HEK293 (cell line): ENCODE measurements at regions not wholly inside any gene's neighbourhood (a gene's known extent, or its start where the extent isn't known, plus 50 kb on each side); places are given as distances from the start of the nearest gene placed in this dataset.

Experiments used
- CTCF ChIA-PET: fragments of 350-600 bp; formaldehyde crosslinking; extraction: SDS; loops from one replicate; lab custom pipeline; 2021; ENCODE audit warnings: antibody characterized with exemption; lab: Yijun Ruan, JAX
- POLR2A ChIA-PET: fragments of 300-600 bp; formaldehyde crosslinking; extraction: SDS; loops from one replicate; lab custom pipeline; 2020; ENCODE audit warnings: antibody characterized with exemption, inconsistent platforms; lab: Yijun Ruan, JAX
- H3K27ac ChIP-seq: fragments of 200-500 bp; sonication (Bioruptor generic); 2 replicates; pipeline ENCODE4 v1.5.1; 2014; ENCODE audit warnings: low read depth, low read length, control low read depth, inconsistent platforms; ENCODE audit errors: extremely low read depth
- H3K36me3 ChIP-seq, 2 experiments: fragments of 200-500 bp in 1 of 2; sonication (Bioruptor generic) in 1 of 2; 1 replicate in 1 of 2; 2 replicates in 1 of 2; pipeline ENCODE4 v1.5.1; 2014 to 2017; ENCODE audit warnings: inconsistent platforms in 2 of 2, low read length in 2 of 2; ENCODE audit not compliant: control insufficient read depth in 2 of 2, insufficient read depth in 1 of 2
- H3K4me1 ChIP-seq: fragments of 200-500 bp; sonication (Bioruptor generic); 2 replicates; pipeline ENCODE4 v1.5.1; 2014; ENCODE audit warnings: mild to moderate bottlenecking, low read length, inconsistent platforms; ENCODE audit not compliant: control insufficient read depth, insufficient read depth
- H3K4me3 ChIP-seq: 2 replicates; pipeline ENCODE4 v1.5.1; 2011; ENCODE audit warnings: low read depth, mild to moderate bottlenecking, control low read depth, low read length, moderate library complexity
- H3K9me3 ChIP-seq: fragments of 200-500 bp; sonication (Bioruptor generic); 2 replicates; pipeline ENCODE4 v1.5.1; 2014; ENCODE audit warnings: low read depth, low read length, inconsistent platforms; ENCODE audit not compliant: control insufficient read depth, insufficient read depth
- FEZF1 ChIP-seq: fragments of 450-650 bp; formaldehyde crosslinking; IDR thresholded peaks from 2 replicates; pipeline ENCODE4 v1.5.1; 2016; ENCODE audit warnings: missing biosample characterization, missing genetic modification characterization
- GLI4 ChIP-seq: fragments of 450-650 bp; formaldehyde crosslinking; IDR thresholded peaks from 2 replicates; pipeline ENCODE4 v1.5.1; 2016; ENCODE audit warnings: missing biosample characterization, missing genetic modification characterization
- SP2 ChIP-seq: fragments of 450-650 bp; formaldehyde crosslinking; IDR thresholded peaks from 2 replicates; pipeline ENCODE4 v1.5.1; 2016; ENCODE audit warnings: missing biosample characterization, missing genetic modification characterization
- TCF7L2 ChIP-seq: IDR thresholded peaks from 2 replicates; pipeline ENCODE4 v1.6.1; 2011; ENCODE audit warnings: low read depth, mild to moderate bottlenecking, inconsistent platforms, low read length, moderate library complexity, borderline replicate concordance
- TRIM28 ChIP-seq: IDR thresholded peaks from 2 replicates; pipeline ENCODE4 v1.6.1; 2011; ENCODE audit warnings: low read length, control low read depth, borderline replicate concordance
- ZFP3 ChIP-seq: fragments of 450-650 bp; formaldehyde crosslinking; IDR thresholded peaks from 2 replicates; pipeline ENCODE4 v1.5.1; 2016; ENCODE audit warnings: low read depth, missing biosample characterization, missing genetic modification characterization
- ZFP37 ChIP-seq: fragments of 450-650 bp; formaldehyde crosslinking; IDR thresholded peaks from 2 replicates; pipeline ENCODE4 v1.5.1; 2016; ENCODE audit warnings: missing biosample characterization, missing genetic modification characterization
- ZNF146 ChIP-seq: fragments of 450-650 bp; formaldehyde crosslinking; IDR thresholded peaks from 2 replicates; pipeline ENCODE4 v1.5.1; 2016; ENCODE audit warnings: missing biosample characterization, missing genetic modification characterization
- ZNF16 ChIP-seq: fragments of 450-650 bp; formaldehyde crosslinking; IDR thresholded peaks from 2 replicates; pipeline ENCODE4 v1.5.1; 2016; ENCODE audit warnings: low read depth, missing biosample characterization, missing genetic modification characterization
- ZNF214 ChIP-seq: fragments of 450-650 bp; formaldehyde crosslinking; IDR thresholded peaks from 2 replicates; pipeline ENCODE4 v1.5.1; 2017; ENCODE audit warnings: missing biosample characterization, mild to moderate bottlenecking, missing genetic modification characterization, borderline replicate concordance
- ZNF350 ChIP-seq: fragments of 450-650 bp; formaldehyde crosslinking; IDR thresholded peaks from 2 replicates; pipeline ENCODE4 v1.5.0; 2017; ENCODE audit warnings: missing biosample characterization, mild to moderate bottlenecking, missing genetic modification characterization
- ZNF404 ChIP-seq: fragments of 450-650 bp; formaldehyde crosslinking; IDR thresholded peaks from 2 replicates; pipeline ENCODE4 v1.5.1; 2017; ENCODE audit warnings: missing biosample characterization, missing genetic modification characterization
- ZNF514 ChIP-seq: fragments of 450-650 bp; formaldehyde crosslinking; IDR thresholded peaks from 2 replicates; pipeline ENCODE4 v1.5.1; 2016; ENCODE audit warnings: missing biosample characterization, missing genetic modification characterization
- ZNF548 ChIP-seq: fragments of 450-650 bp; formaldehyde crosslinking; IDR thresholded peaks from 2 replicates; pipeline ENCODE4 v1.5.1; 2016; ENCODE audit warnings: missing biosample characterization, missing genetic modification characterization
- ZNF555 ChIP-seq: fragments of 450-650 bp; formaldehyde crosslinking; conservative IDR thresholded peaks from 2 replicates; pipeline ENCODE4 v1.5.1; 2017; ENCODE audit warnings: missing biosample characterization, mild to moderate bottlenecking, missing genetic modification characterization, inconsistent platforms
- ZNF571 ChIP-seq: fragments of 450-650 bp; formaldehyde crosslinking; IDR thresholded peaks from 2 replicates; pipeline ENCODE4 v1.5.0; 2017; ENCODE audit warnings: missing biosample characterization, missing genetic modification characterization
- ZNF610 ChIP-seq: fragments of 450-650 bp; formaldehyde crosslinking; IDR thresholded peaks from 2 replicates; pipeline ENCODE4 v1.5.1; 2016; ENCODE audit warnings: missing biosample characterization, missing genetic modification characterization, borderline replicate concordance
- ZNF645 ChIP-seq: fragments of 450-650 bp; formaldehyde crosslinking; IDR thresholded peaks from 2 replicates; pipeline ENCODE4; 2016; ENCODE audit warnings: missing biosample characterization, missing genetic modification characterization
- ZNF654 ChIP-seq: fragments of 450-650 bp; formaldehyde crosslinking; IDR thresholded peaks from 2 replicates; pipeline ENCODE4 v1.5.1; 2016; ENCODE audit warnings: low read depth, missing biosample characterization, missing genetic modification characterization
- ZNF791 ChIP-seq: fragments of 450-650 bp; formaldehyde crosslinking; IDR thresholded peaks from 2 replicates; pipeline ENCODE4 v1.5.1; 2016; ENCODE audit warnings: missing biosample characterization, missing genetic modification characterization
- ZSCAN30 ChIP-seq: fragments of 450-650 bp; IDR thresholded peaks from 2 replicates; pipeline ENCODE4 v1.5.1; 2018; ENCODE audit warnings: missing biosample characterization, mild to moderate bottlenecking, missing genetic modification characterization, moderate library complexity
- ZXDB ChIP-seq: fragments of 450-650 bp; formaldehyde crosslinking; IDR thresholded peaks from 2 replicates; pipeline ENCODE4 v1.5.1; 2016; ENCODE audit warnings: missing biosample characterization, missing genetic modification characterization
- TF ChIP-seq, protein P1 (sequence below): fragments of 450-650 bp; formaldehyde crosslinking; IDR thresholded peaks from 2 replicates; pipeline ENCODE4 v1.5.1; 2017; ENCODE audit warnings: missing biosample characterization, mild to moderate bottlenecking, missing genetic modification characterization, moderate library complexity
- TF ChIP-seq, protein P2 (sequence below): fragments of 450-650 bp; formaldehyde crosslinking; IDR thresholded peaks from 2 replicates; pipeline ENCODE4 v1.5.1; 2016; ENCODE audit warnings: missing biosample characterization, missing genetic modification characterization
- TF ChIP-seq, protein P3 (sequence below): fragments of 450-650 bp; formaldehyde crosslinking; IDR thresholded peaks from 2 replicates; pipeline ENCODE4 v1.5.1; 2016; ENCODE audit warnings: missing biosample characterization, missing genetic modification characterization
- TF ChIP-seq, protein P4 (sequence below): fragments of 450-650 bp; formaldehyde crosslinking; IDR thresholded peaks from 2 replicates; pipeline ENCODE4 v1.5.1; 2016; ENCODE audit warnings: missing biosample characterization, missing genetic modification characterization
- TF ChIP-seq, protein P5 (sequence below): fragments of 450-650 bp; formaldehyde crosslinking; IDR thresholded peaks from 2 replicates; pipeline ENCODE4 v1.5.1; 2016; ENCODE audit warnings: missing biosample characterization, missing genetic modification characterization
- TF ChIP-seq, protein P6 (sequence below): fragments of 450-650 bp; formaldehyde crosslinking; IDR thresholded peaks from 2 replicates; pipeline ENCODE4 v1.5.1; 2017; ENCODE audit warnings: missing biosample characterization, missing genetic modification characterization

DNA sequence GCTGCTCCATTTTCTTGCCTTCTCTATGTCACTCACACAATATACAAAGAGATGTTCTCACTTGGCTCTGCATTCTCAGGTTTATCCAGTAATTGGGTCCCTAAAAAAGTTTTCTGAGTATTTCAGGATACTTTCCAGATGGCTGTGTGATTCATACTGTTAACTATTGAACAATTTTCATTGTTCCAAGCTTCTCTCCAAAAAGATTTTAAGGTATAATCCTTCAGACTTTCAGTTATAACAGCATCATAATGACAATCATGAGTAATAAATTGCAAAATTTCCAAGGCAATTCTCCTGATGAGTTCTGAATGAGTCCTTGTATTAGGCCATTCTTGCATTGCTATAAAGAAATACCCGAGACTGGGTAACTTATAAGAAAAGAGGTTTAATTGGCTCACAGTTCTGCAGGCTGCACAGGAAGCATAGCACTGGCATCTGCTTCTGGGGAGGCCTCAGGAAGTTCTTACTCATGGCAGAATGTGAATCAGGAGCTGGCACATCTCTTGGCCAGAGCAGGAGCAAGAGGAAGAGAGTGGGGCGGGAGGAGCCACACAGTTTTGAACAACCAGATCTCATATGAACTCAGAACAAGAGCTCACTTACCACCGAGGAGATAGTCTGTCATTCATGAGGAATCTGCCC lies 148.1 kb downstream of the SLC16A9 start:
- TF ChIP-seq ZNF214 (tag by site-specific recombination) (no peak), ZNF350 (tag by site-specific recombination) (no peak), ZNF548 (no peak), TRIM28 (no peak), ZNF791 (tag by site-specific recombination) (no peak), ZNF146 (tag by site-specific recombination) (no peak), ZFP3 (tag by site-specific recombination) (no peak), SP2 (no peak), ZNF404 (no peak), ZSCAN30 (no peak), FEZF1 (no peak), ZNF514 (no peak)
- TF ChIP-seq, protein P1, sequence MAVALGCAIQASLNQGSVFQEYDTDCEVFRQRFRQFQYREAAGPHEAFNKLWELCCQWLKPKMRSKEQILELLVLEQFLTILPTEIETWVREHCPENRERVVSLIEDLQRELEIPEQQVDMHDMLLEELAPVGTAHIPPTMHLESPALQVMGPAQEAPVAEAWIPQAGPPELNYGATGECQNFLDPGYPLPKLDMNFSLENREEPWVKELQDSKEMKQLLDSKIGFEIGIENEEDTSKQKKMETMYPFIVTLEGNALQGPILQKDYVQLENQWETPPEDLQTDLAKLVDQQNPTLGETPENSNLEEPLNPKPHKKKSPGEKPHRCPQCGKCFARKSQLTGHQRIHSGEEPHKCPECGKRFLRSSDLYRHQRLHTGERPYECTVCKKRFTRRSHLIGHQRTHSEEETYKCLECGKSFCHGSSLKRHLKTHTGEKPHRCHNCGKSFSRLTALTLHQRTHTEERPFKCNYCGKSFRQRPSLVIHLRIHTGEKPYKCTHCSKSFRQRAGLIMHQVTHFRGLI (tag by site-specific recombination), result no peak
- TF ChIP-seq, protein P2, sequence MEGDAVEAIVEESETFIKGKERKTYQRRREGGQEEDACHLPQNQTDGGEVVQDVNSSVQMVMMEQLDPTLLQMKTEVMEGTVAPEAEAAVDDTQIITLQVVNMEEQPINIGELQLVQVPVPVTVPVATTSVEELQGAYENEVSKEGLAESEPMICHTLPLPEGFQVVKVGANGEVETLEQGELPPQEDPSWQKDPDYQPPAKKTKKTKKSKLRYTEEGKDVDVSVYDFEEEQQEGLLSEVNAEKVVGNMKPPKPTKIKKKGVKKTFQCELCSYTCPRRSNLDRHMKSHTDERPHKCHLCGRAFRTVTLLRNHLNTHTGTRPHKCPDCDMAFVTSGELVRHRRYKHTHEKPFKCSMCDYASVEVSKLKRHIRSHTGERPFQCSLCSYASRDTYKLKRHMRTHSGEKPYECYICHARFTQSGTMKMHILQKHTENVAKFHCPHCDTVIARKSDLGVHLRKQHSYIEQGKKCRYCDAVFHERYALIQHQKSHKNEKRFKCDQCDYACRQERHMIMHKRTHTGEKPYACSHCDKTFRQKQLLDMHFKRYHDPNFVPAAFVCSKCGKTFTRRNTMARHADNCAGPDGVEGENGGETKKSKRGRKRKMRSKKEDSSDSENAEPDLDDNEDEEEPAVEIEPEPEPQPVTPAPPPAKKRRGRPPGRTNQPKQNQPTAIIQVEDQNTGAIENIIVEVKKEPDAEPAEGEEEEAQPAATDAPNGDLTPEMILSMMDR (tag by site-specific recombination), result no peak
- TF ChIP-seq, protein P3, sequence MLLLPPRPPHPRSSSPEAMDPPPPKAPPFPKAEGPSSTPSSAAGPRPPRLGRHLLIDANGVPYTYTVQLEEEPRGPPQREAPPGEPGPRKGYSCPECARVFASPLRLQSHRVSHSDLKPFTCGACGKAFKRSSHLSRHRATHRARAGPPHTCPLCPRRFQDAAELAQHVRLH (tag by site-specific recombination), result no peak
- TF ChIP-seq, protein P4, sequence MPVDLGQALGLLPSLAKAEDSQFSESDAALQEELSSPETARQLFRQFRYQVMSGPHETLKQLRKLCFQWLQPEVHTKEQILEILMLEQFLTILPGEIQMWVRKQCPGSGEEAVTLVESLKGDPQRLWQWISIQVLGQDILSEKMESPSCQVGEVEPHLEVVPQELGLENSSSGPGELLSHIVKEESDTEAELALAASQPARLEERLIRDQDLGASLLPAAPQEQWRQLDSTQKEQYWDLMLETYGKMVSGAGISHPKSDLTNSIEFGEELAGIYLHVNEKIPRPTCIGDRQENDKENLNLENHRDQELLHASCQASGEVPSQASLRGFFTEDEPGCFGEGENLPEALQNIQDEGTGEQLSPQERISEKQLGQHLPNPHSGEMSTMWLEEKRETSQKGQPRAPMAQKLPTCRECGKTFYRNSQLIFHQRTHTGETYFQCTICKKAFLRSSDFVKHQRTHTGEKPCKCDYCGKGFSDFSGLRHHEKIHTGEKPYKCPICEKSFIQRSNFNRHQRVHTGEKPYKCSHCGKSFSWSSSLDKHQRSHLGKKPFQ (tag by site-specific recombination), result no peak
- TF ChIP-seq, all 188 proteins: peak for 0
- H3K27ac ChIP-seq, result no peak overlapping the region
- no peaks in the 10 kb centered on the region for H3K9me3 ChIP-seq
- H3K4me1 ChIP-seq, result no peaks in the 10 kb centered on the region
- ChIA-PET POLR2A (no interaction called here), CTCF (interaction anchor here (0.8 kb wide), 1 partner anchor 19 kb away, joined by 3 read pairs; no protein-coding TSS in a partner anchor)
- no peak overlapping the region for H3K4me3 ChIP-seq
- no peaks in the 10 kb centered on the region for H3K36me3 ChIP-seq

GRCh38 chr10:59560990-59561389 lies 148.7 kb downstream of the SLC16A9 start:
- CTCF ChIA-PET, result interaction anchor here (0.6 to 0.8 kb wide), 2 partner anchors 19 to 1438 kb away, joined by 3 read pairs; no protein-coding TSS in a partner anchor
- Histone ChIP-seq H3K4me3 (no peak overlapping the region), H3K36me3 (no peaks in the 10 kb centered on the region), H3K27ac (no peak overlapping the region), H3K4me1 (no peaks in the 10 kb centered on the region), H3K9me3 (no peaks in the 10 kb centered on the region)
- POLR2A ChIA-PET, result no interaction called here
- no peak for TF ChIP-seq ZNF610 (tag by site-specific recombination)
- no peak for TF ChIP-seq ZNF16 (tag by site-specific recombination)
- TF ChIP-seq GLI4 (tag by site-specific recombination), result no peak
- TF ChIP-seq ZNF645, result no peak
- no peak for TF ChIP-seq ZNF654 (tag by site-specific recombination)
- TF ChIP-seq, protein P5, sequence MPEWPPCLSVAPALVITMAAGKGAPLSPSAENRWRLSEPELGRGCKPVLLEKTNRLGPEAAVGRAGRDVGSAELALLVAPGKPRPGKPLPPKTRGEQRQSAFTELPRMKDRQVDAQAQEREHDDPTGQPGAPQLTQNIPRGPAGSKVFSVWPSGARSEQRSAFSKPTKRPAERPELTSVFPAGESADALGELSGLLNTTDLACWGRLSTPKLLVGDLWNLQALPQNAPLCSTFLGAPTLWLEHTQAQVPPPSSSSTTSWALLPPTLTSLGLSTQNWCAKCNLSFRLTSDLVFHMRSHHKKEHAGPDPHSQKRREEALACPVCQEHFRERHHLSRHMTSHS (tag by site-specific recombination), result no peak
- no peak for TF ChIP-seq ZXDB
- no peak for TF ChIP-seq ZNF571 (tag by site-specific recombination)
- TF ChIP-seq, protein P6, sequence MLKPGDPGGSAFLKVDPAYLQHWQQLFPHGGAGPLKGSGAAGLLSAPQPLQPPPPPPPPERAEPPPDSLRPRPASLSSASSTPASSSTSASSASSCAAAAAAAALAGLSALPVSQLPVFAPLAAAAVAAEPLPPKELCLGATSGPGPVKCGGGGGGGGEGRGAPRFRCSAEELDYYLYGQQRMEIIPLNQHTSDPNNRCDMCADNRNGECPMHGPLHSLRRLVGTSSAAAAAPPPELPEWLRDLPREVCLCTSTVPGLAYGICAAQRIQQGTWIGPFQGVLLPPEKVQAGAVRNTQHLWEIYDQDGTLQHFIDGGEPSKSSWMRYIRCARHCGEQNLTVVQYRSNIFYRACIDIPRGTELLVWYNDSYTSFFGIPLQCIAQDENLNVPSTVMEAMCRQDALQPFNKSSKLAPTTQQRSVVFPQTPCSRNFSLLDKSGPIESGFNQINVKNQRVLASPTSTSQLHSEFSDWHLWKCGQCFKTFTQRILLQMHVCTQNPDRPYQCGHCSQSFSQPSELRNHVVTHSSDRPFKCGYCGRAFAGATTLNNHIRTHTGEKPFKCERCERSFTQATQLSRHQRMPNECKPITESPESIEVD (tag by site-specific recombination), result no peak
- TF ChIP-seq ZSCAN30, result no peak
- TF ChIP-seq ZNF555 (tag by site-specific recombination), result no peak
- no peak for TF ChIP-seq ZFP37 (tag by site-specific recombination)
- TF ChIP-seq TCF7L2, result no peak
